Heart left ventricle (tissue), 13 donors: ENCODE measurements at regions not wholly inside any gene's neighbourhood (a gene's known extent, or its start where the extent isn't known, plus 50 kb on each side); places are given as distances from the start of the nearest gene placed in this dataset.

ENCODE experiments used
- CTCF ChIP-seq, 12 donors: fragments of 200-600 bp; sonication (generic) in 4 of 12; IDR thresholded peaks; one replicate each; pipeline versions ENCODE4 v1.5.0 to v1.8.0; 2018 to 2022; ENCODE audit warnings: antibody characterized with exemption in 12 of 12, mild to moderate bottlenecking in 5 of 12
- POLR2A ChIP-seq, 2 donors: fragments of 450-650 bp; IDR thresholded peaks; one replicate each; pipeline ENCODE4 v1.6.1; 2017; ENCODE audit warnings: antibody characterized with exemption in 2 of 2, mild to moderate bottlenecking in 2 of 2, moderate library complexity in 2 of 2
- donor health status: ischemic (EF 13 %, LVEDD 7.1; RV severe dilation, severe dysfunction).
- donor health status: DM: no; HTN: yes; CAD: no.
- donor health status: DM: no; HTN: no; CAD: no.
- donor health status: ischemic (EF 25% LVEDD 6.9; RV normal size, moderate dysfunction).
- donor health status: ischemic (EF 25% LVEDD 5.7; RV mildly dilated, moderate dysfunction).
- donor health status: ischemic (EF 35%, LVEDD 5.7; RV mildly dilated, moderate dysfunction).
- donor health status: nonischemic (EF 11% LVEDD 7.7; RV severe dilation, severe dysfunction).
- donor health status: DM: yes; HTN: yes; CAD: no.
- donor health status: PGD.
- donor health status: ischemic (EF 29% LVEDD 5.4; RV normal size, mild dysfunction).
- donor health status: nonischemic (EF 23%, LVEDD 6.1; RV moderate dilation, normal function).

GRCh38 chr1:55329091-55329490, 113.9 kb upstream of the USP24 start:
- TF ChIP-seq CTCF (IDR thresholded peaks at IDR 0.05) (no peak), POLR2A (IDR thresholded peaks at IDR 0.05) (no peak)
